A549 (cell line): ENCODE measurements at regions not wholly inside any gene's neighbourhood (a gene's known extent, or its start where the extent isn't known, plus 50 kb on each side); places are given as distances from the start of the nearest gene placed in this dataset.

Source experiments
- BHLHE40 ChIP-seq: IDR thresholded peaks from 2 replicates; pipeline ENCODE4 v1.6.1; 2012; ENCODE audit warnings: low read depth, low read length, inconsistent platforms
- CHD2 ChIP-seq: fragments of 150-350 bp; IDR thresholded peaks from 2 replicates; pipeline ENCODE4 v1.6.1; 2014; ENCODE audit warnings: low read length; ENCODE audit not compliant: partially characterized antibody
- MAZ ChIP-seq: fragments of 150-350 bp; IDR thresholded peaks from 2 replicates; pipeline ENCODE4 v1.6.1; 2014; ENCODE audit warnings: antibody characterized with exemption, low read depth, low read length, borderline replicate concordance
- PHF8 ChIP-seq: fragments of 200-600 bp; sonication (generic); IDR thresholded peaks from 2 replicates; pipeline ENCODE4 v1.6.1; 2016; ENCODE audit warnings: low read depth, mild to moderate bottlenecking, antibody characterized with exemption, moderate library complexity, borderline replicate concordance
- POLR2A ChIP-seq: IDR thresholded peaks from 2 replicates; pipeline ENCODE4 v1.6.1; 2012; ENCODE audit warnings: mild to moderate bottlenecking, low read length
- RAD21 ChIP-seq, 2 experiments: fragments of >200 bp in 1 of 2; sonication (Bioruptor Twin) in 1 of 2; formaldehyde crosslinking in 1 of 2; IDR thresholded peaks in 1 of 2; conservative IDR thresholded peaks in 1 of 2; 2 replicates in 1 of 2; 3 replicates in 1 of 2; pipeline ENCODE4 v1.6.1; 2012 to 2018; ENCODE audit warnings: inconsistent platforms in 1 of 2
- TP53 ChIP-seq: fragments of 250-450 bp; sonication (Bioruptor Pico); IDR thresholded peaks from 2 replicates; pipeline ENCODE4 v1.5.0; 2021; ENCODE audit warnings: mild to moderate bottlenecking, moderate library complexity
- TF ChIP-seq, protein P1 (sequence below): fragments of >200 bp; sonication (Bioruptor Twin); formaldehyde crosslinking; IDR thresholded peaks from 3 replicates; pipeline ENCODE4 v1.5.1; 2016
- TF ChIP-seq, protein P2 (sequence below): fragments of 250-450 bp; sonication (Bioruptor Pico); IDR thresholded peaks from 2 replicates; pipeline ENCODE4 v1.5.0; 2021; ENCODE audit warnings: mild to moderate bottlenecking, moderate library complexity, borderline replicate concordance
- TF ChIP-seq, protein P3 (sequence below): IDR thresholded peaks from 2 replicates; pipeline ENCODE4 v1.6.1; 2012
- TF ChIP-seq, protein P4 (sequence below): fragments of 150-350 bp; IDR thresholded peaks from 2 replicates; pipeline ENCODE4 v1.6.1; 2014; ENCODE audit warnings: low read depth, mild to moderate bottlenecking, low read length

DNA sequence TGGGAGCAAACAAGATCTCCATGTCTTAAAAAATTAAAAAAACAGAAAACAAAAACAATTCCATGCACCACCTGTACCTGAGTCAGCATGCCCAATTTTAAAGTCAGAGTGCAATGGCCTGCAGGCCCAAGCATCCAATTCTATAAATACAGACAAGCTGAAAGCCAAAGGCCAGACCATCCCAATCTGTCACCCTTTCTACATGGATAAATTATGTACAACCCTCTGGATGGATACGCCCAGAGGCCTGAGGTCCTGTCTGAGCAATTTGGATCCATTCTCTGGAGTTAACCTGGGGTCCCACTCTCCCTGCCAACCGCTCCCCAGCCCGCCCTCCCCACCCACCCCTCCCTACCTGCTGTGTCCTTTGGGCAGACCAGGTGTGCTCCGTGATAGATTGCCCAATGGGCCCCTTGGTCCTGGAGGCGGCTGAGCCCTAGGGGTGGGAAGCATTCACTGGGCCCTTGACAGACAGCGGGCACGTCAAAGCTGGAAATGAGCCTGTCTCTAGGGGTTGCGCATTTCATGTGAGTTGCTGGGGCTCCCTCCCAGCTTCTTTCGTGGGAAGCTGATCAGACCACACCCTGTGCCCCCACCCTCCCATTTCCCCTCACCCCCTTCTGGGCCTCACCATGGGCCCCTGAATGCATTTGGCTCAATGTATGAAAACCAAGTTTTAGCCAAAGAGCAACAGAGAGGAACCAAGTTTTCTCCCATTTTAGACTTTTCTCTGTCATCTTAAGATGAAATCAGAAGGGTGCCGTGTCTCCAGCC, 171.3 kb downstream of the BCL11B start:
- TF ChIP-seq PHF8 (no peak), POLR2A (no peak), BHLHE40 (no peak), MAZ (no peak), CHD2 (no peak), RAD21 (conservative IDR thresholded peaks at IDR 0.05 in 1 of 2, IDR thresholded peaks at IDR 0.05 in 1 of 2) (no peak), TP53 (CRISPR knock-in tag) (no peak)
- TF ChIP-seq, protein P1, sequence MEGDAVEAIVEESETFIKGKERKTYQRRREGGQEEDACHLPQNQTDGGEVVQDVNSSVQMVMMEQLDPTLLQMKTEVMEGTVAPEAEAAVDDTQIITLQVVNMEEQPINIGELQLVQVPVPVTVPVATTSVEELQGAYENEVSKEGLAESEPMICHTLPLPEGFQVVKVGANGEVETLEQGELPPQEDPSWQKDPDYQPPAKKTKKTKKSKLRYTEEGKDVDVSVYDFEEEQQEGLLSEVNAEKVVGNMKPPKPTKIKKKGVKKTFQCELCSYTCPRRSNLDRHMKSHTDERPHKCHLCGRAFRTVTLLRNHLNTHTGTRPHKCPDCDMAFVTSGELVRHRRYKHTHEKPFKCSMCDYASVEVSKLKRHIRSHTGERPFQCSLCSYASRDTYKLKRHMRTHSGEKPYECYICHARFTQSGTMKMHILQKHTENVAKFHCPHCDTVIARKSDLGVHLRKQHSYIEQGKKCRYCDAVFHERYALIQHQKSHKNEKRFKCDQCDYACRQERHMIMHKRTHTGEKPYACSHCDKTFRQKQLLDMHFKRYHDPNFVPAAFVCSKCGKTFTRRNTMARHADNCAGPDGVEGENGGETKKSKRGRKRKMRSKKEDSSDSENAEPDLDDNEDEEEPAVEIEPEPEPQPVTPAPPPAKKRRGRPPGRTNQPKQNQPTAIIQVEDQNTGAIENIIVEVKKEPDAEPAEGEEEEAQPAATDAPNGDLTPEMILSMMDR = no peak
- TF ChIP-seq, protein P2, sequence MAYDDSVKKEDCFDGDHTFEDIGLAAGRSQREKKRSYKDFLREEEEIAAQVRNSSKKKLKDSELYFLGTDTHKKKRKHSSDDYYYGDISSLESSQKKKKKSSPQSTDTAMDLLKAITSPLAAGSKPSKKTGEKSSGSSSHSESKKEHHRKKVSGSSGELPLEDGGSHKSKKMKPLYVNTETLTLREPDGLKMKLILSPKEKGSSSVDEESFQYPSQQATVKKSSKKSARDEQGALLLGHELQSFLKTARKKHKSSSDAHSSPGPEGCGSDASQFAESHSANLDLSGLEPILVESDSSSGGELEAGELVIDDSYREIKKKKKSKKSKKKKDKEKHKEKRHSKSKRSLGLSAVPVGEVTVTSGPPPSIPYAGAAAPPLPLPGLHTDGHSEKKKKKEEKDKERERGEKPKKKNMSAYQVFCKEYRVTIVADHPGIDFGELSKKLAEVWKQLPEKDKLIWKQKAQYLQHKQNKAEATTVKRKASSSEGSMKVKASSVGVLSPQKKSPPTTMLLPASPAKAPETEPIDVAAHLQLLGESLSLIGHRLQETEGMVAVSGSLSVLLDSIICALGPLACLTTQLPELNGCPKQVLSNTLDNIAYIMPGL (CRISPR knock-in tag) = no peak
- TF ChIP-seq, protein P3, sequence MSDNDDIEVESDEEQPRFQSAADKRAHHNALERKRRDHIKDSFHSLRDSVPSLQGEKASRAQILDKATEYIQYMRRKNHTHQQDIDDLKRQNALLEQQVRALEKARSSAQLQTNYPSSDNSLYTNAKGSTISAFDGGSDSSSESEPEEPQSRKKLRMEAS = no peak
- TF ChIP-seq, protein P4, sequence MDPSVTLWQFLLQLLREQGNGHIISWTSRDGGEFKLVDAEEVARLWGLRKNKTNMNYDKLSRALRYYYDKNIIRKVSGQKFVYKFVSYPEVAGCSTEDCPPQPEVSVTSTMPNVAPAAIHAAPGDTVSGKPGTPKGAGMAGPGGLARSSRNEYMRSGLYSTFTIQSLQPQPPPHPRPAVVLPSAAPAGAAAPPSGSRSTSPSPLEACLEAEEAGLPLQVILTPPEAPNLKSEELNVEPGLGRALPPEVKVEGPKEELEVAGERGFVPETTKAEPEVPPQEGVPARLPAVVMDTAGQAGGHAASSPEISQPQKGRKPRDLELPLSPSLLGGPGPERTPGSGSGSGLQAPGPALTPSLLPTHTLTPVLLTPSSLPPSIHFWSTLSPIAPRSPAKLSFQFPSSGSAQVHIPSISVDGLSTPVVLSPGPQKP = no peak
